GM12878 (cell line): ENCODE measurements at regions not wholly inside any gene's neighbourhood (a gene's known extent, or its start where the extent isn't known, plus 50 kb on each side); places are given as distances from the start of the nearest gene placed in this dataset.

Experiments used
- ATAC-seq: fragments of 200-7000 bp; cut with Tn5 transposase; 3 replicates; pipeline ENCODE4 v1.9.1; 2020; ENCODE audit warnings: mild to moderate bottlenecking, moderate library complexity
- BruUV-seq: library from RNA; stranded (reverse); fragments of 400-500 nt; replicated peaks from 2 replicates; lab custom pipeline; 2021; lab: Mats Ljungman, UMichigan
- CTCF ChIA-PET: fragments of 300-600 bp; sonication (Branson Sonifier 250); formaldehyde crosslinking; extraction: SDS; loops from one replicate; lab custom pipeline; 2021; ENCODE audit warnings: inconsistent platforms; lab: Yijun Ruan, JAX
- POLR2A ChIA-PET: fragments of 350-600 bp; formaldehyde crosslinking; extraction: SDS; loops from one replicate; lab custom pipeline; 2021; ENCODE audit warnings: inconsistent platforms; lab: Charles Lee
- RAD21 ChIA-PET: fragments of 300-600 bp; sonication (Branson Sonifier 250); formaldehyde crosslinking; loops from one replicate; lab custom pipeline; 2023; ENCODE audit warnings: antibody characterized with exemption; ENCODE audit not compliant: unreplicated experiment; lab: Charles Lee
- SMC1A ChIA-PET: fragments of 300-600 bp; sonication (Branson Sonifier 250); formaldehyde crosslinking; loops from one replicate; lab custom pipeline; 2023; ENCODE audit not compliant: unreplicated experiment, uncharacterized antibody; lab: Charles Lee
- DNase-seq: peaks from one replicate; pipeline ENCODE4 v3.0.0-alpha.2; 2011; ENCODE audit warnings: low read depth, low spot score
- FAIRE-seq: peaks from 3 replicates; lab custom pipeline; 2011; peaks lifted over from hg19 to GRCh38; lab: Jason Lieb, UNC
- H2AFZ ChIP-seq: 2 replicates; pipeline ENCODE4 v1.6.0; 2011; ENCODE audit warnings: low read depth, low read length, control low read depth; ENCODE audit not compliant: control insufficient read depth
- H3K27ac ChIP-seq: 2 replicates; pipeline ENCODE4 v1.5.1; 2011; ENCODE audit warnings: control low read depth; ENCODE audit not compliant: control insufficient read depth, insufficient read depth
- H3K27me3 ChIP-seq, 2 experiments: replicated peaks in 1 of 2; 2 replicates each; pipeline versions ENCODE4 v1.6.0 to v1.6.1; 2011; ENCODE audit warnings: low read length in 1 of 2; ENCODE audit not compliant: control insufficient read depth in 2 of 2, insufficient read depth in 2 of 2
- H3K36me3 ChIP-seq, 2 experiments: 2 replicates each; pipeline ENCODE4 v1.5.1; 2011; ENCODE audit warnings: low read length in 1 of 2; ENCODE audit not compliant: control insufficient read depth in 2 of 2, insufficient read depth in 2 of 2
- H3K4me1 ChIP-seq: 2 replicates; pipeline ENCODE4 v1.6.1; 2011; ENCODE audit warnings: mild to moderate bottlenecking, low read length, moderate library complexity, mixed read lengths; ENCODE audit not compliant: control insufficient read depth, insufficient read depth
- H3K4me2 ChIP-seq: 2 replicates; pipeline ENCODE4 v1.6.0; 2011; ENCODE audit warnings: control low read depth; ENCODE audit not compliant: control insufficient read depth, insufficient read depth
- H3K4me3 ChIP-seq: fragments of 200-600 bp; sonication (generic); 2 replicates; pipeline ENCODE4 v1.5.1; 2016
- H3K79me2 ChIP-seq: 2 replicates; pipeline ENCODE4 v1.6.0; 2011; ENCODE audit warnings: low read length; ENCODE audit not compliant: control insufficient read depth, insufficient read depth
- H3K9ac ChIP-seq: 2 replicates; pipeline ENCODE4 v1.8.0; 2011; ENCODE audit warnings: low read length, control low read depth, mixed read lengths; ENCODE audit not compliant: control insufficient read depth, insufficient read depth
- H3K9me3 ChIP-seq: replicated peaks from 3 replicates; pipeline ENCODE4 v1.5.1; 2011; ENCODE audit warnings: mild to moderate bottlenecking, low read length; ENCODE audit not compliant: control insufficient read depth, insufficient read depth
- H4K20me1 ChIP-seq: 2 replicates; pipeline ENCODE4 v1.6.0; 2011; ENCODE audit not compliant: control insufficient read depth, insufficient read depth
- CTCF ChIP-seq, 3 experiments: IDR thresholded peaks in 2 of 3; conservative IDR thresholded peaks in 1 of 3; 2 replicates each; pipeline ENCODE4 v1.5.1; 2011; ENCODE audit warnings: low read depth in 3 of 3, low read length in 3 of 3, mild to moderate bottlenecking in 3 of 3, control low read depth in 2 of 3, moderate library complexity in 2 of 3, inconsistent platforms in 1 of 3, mixed read lengths in 1 of 3; ENCODE audit not compliant: control insufficient read depth in 2 of 3, insufficient read depth in 1 of 3; ENCODE audit errors: extremely low read depth in 1 of 3
- MTA2 ChIP-seq: fragments of 450-650 bp; IDR thresholded peaks from 2 replicates; pipeline ENCODE4 v1.6.1; 2016; ENCODE audit warnings: low read depth, mild to moderate bottlenecking, moderate library complexity
- NFYB ChIP-seq: IDR thresholded peaks from 2 replicates; pipeline ENCODE4 v1.6.1; 2011; ENCODE audit warnings: low read depth, mild to moderate bottlenecking, low read length, improper control_type of control experiment, moderate library complexity; ENCODE audit not compliant: insufficient read depth
- RAD21 ChIP-seq: IDR thresholded peaks from 2 replicates; pipeline ENCODE4 v1.6.1; 2011; ENCODE audit warnings: mild to moderate bottlenecking, low read depth, low read length, moderate library complexity; ENCODE audit not compliant: insufficient read depth
- RBBP5 ChIP-seq: fragments of 200-600 bp; sonication (generic); conservative IDR thresholded peaks from 2 replicates; pipeline ENCODE4 v1.6.1; 2016
- SIN3A ChIP-seq: IDR thresholded peaks from 2 replicates; pipeline ENCODE4 v1.6.1; 2012; ENCODE audit warnings: low read depth, low read length, improper control_type of control experiment
- SMAD1 ChIP-seq: fragments of 450-650 bp; IDR thresholded peaks from 2 replicates; pipeline ENCODE4 v1.6.1; 2018; ENCODE audit warnings: mild to moderate bottlenecking, low read depth; ENCODE audit not compliant: partially characterized antibody
- SMC3 ChIP-seq: IDR thresholded peaks from 2 replicates; pipeline ENCODE4 v1.6.1; 2011; ENCODE audit warnings: low read length, improper control_type of control experiment, borderline replicate concordance
- SUZ12 ChIP-seq: fragments of 200-600 bp; sonication (generic); IDR thresholded peaks from one replicate; pipeline ENCODE4 v1.6.1; 2018; ENCODE audit warnings: antibody characterized with exemption, mild to moderate bottlenecking; ENCODE audit not compliant: unreplicated experiment
- TARDBP ChIP-seq: IDR thresholded peaks from 2 replicates; pipeline ENCODE4 v1.6.1; 2016; ENCODE audit warnings: borderline replicate concordance
- ZBTB4 ChIP-seq: fragments of 450-650 bp; formaldehyde crosslinking; IDR thresholded peaks from 2 replicates; pipeline ENCODE4 v1.4.0; 2022; ENCODE audit warnings: mild to moderate bottlenecking, moderate library complexity
- ZNF24 ChIP-seq: fragments of 450-650 bp; IDR thresholded peaks from 2 replicates; pipeline ENCODE4 v1.6.1; 2017; ENCODE audit warnings: antibody characterized with exemption, mild to moderate bottlenecking
- WGBS: methylation state at CpG from one replicate; pipeline ENCODE4 v1.1.6; 2016; ENCODE audit warnings: low lambda C conversion rate; ENCODE audit not compliant: insufficient replicate concordance, insufficient coverage; ENCODE audit errors: missing lambda C conversion rate; 5-methylcytosine and 5-hydroxymethylcytosine counted together
- in situ Hi-C: fragments of 300-500 bp; cut with MboI; formaldehyde crosslinking; loops from 9 replicates; pipeline ENCODE4 v1.14.3; 2018; ENCODE audit warnings: mixed read lengths
- intact Hi-C: fragments of 100-400 bp; cut with micrococcal nuclease; formaldehyde crosslinking; loops from one replicate; pipeline ENCODE4 v1.14.2; 2022; ENCODE audit not compliant: unreplicated experiment

GRCh38 chr13:39259371-39260140 lies 221.3 kb downstream of the NHLRC3 start (continued):
- no peak for TF ChIP-seq ZNF24
- TF ChIP-seq SIN3A: no peak
- no peak for TF ChIP-seq SMAD1
- TF ChIP-seq ZBTB4: no peak
- no peak for TF ChIP-seq SUZ12
- no peak for TF ChIP-seq NFYB
- TF ChIP-seq TARDBP: no peak

- Histone ChIP-seq H3K36me3 (no peaks in the 10 kb centered on the region), H3K4me1 (no peaks in the 10 kb centered on the region), H3K27ac (no peak overlapping the region), H2AFZ (no peak overlapping the region), H3K27me3 (no peaks in the 10 kb centered on the region), H3K79me2 (no peaks in the 10 kb centered on the region), H3K9me3 (no peaks in the 10 kb centered on the region), H3K9ac (no peak overlapping the region), H3K4me3 (no peak overlapping the region), H4K20me1 (no peaks in the 10 kb centered on the region), H3K4me2 (no peak overlapping the region)
- ChIA-PET SMC1A (interaction anchor here (0.6 to 8.4 kb wide), 7 partner anchors 11 to 349 kb away, joined by 3 to 90 read pairs (median 11); no protein-coding TSS in a partner anchor), RAD21 (interaction anchor here (1.5 to 8.2 kb wide), 3 partner anchors 17 to 119 kb away, joined by 3 to 58 read pairs (median 3); no protein-coding TSS in a partner anchor), POLR2A (no interaction called here), CTCF (interaction anchor here (1.3 to 8.6 kb wide), 11 partner anchors 11 to 413 kb away, joined by 3 to 119 read pairs (median 13); no protein-coding TSS in a partner anchor)
- 0 out of 2 replicates have a peak, but pooled peaks have one; percentile 13 for TF ChIP-seq MTA2
- peak; percentile 72; the same call in 1 of the 2 replicates for TF ChIP-seq SMC3
- TF ChIP-seq CTCF (IDR thresholded peaks at IDR 0.05 in 2 of 3, conservative IDR thresholded peaks at IDR 0.05 in 1 of 3; ENCODE audit: control insufficient read depth in 2 of 3, extremely low read depth in 1 of 3, insufficient read depth in 1 of 3, low read depth in 3 of 3, low read length in 3 of 3): peak; percentile 60 to 71 (median 70)
- no peak for TF ChIP-seq RBBP5
- TF ChIP-seq RAD21: peak; percentile 74
- in situ Hi-C loops: loop anchor here (5.0 kb wide), 2 partner anchors 221 to 344 kb away; no protein-coding TSS in a partner anchor
- peak; percentile 80 for FAIRE-seq
- no TSS peak for BruUV-seq
- ATAC-seq: peak; percentile 89
- intact Hi-C loops: loop anchor here (1.0 kb wide), 2 partner anchors 118 to 212 kb away; no protein-coding TSS in a partner anchor
- peak; percentile 9 for DNase-seq
- 0% methylated on average over 1 of the region's 1 CpG for WGBS
Observed at GRCh38 chr13:39263033-39263432, 224.8 kb downstream of the NHLRC3 start.
